Fibroblast of skin of abdomen (primary cell): ENCODE measurements at regions not wholly inside any gene's neighbourhood (a gene's known extent, or its start where the extent isn't known, plus 50 kb on each side); places are given as distances from the start of the nearest gene placed in this dataset.

ENCODE experiments used
- DNase-seq: peaks from one replicate; pipeline ENCODE4 v3.0.0-alpha.2; 2013

DNA sequence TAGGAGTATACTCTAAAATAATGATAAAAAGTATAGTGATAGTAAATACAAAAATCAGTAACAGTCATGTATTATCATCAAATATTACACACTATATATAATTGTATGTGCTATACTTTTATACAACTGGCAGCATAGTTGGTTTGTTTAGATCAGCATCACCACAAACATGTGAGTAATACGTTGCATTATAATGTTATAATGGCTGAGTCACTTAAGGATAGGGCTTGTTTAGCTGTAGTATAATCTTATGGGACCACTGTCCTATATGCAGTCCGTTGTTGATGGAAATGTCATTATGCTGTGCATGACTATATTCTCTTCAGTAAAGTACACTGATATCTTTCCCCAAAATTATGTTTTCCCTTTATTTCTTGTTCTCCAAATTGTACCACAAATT lies 92.8 kb downstream of the LYPLAL1 start:
- DNase-seq = no peak

DNA sequence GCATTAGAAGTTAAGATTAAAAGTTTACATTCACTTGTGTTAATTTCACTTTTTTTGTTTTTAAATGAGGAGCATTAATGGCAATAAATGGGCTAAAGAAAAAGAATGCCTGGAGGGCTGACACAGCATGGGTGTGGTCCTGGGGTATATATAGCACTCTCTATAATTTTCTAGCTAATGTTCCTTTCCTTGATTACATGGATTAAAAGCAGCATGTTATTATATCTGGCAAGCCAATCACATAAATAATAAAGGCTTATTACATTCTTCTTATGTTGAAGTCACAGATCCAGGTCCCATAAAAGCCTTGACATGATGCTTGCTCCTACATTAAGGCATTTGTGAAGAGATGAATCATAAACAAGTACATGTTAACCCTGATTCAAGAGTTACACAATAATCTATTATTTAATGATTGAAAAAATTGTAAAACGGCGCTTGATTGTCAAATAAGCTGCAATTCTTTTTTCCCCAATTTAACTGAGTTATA lies 91.4 kb downstream of the LYPLAL1 start:
- DNase-seq = no peak

- no peak for DNase-seq
These were observed 90.9 kb downstream of the LYPLAL1 start for GRCh38 chr1:219264561-219264960.
